ENCODE measurements at regions not wholly inside any gene's neighbourhood (a gene's known extent, or its start where the extent isn't known, plus 50 kb on each side); places are given as distances from the start of the nearest gene placed in this dataset.
"Not testable (repeated sequence)": the region's sequence is repeated elsewhere in the genome, so short reads cannot be mapped to it uniquely, and the experiment has no call there.

DNA sequence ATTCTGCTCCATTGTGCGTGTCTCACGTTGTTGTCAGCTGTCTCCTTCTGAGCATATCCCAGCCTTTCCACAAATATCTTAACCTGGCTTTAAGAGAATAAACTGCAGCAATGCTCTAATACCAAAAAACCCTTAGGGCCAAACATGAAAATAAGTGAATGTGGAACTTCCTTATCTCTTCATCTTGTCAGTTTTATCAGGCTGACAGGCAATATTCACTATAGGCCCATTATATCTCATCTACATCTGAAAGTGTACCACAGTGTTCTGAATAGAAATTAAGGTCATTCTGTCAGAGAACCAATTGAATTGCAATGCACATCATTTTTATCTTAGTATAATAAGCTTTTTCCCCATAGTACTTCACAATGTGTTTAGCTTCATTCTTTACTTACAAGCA, 933.1 kb upstream of the FBXO33 start:
- H3K4me1 ChIP-seq (ENCODE audit: control insufficient read depth in 1 of 2, insufficient read depth in 2 of 2, low read length in 2 of 2): no peaks in the 10 kb centered on the region
- no peak for ATAC-seq
- no peaks in the 10 kb centered on the region for H3K27me3 ChIP-seq (ENCODE audit: insufficient read depth, low read length)
- no peaks in the 10 kb centered on the region for H3K9me3 ChIP-seq (ENCODE audit: control insufficient read depth in 1 of 2, insufficient read depth in 1 of 2, low read depth in 1 of 2, low read length in 2 of 2)
- no peaks in the 10 kb centered on the region for H3K36me3 ChIP-seq (ENCODE audit: control insufficient read depth in 1 of 2, insufficient read depth in 2 of 2, low read length in 2 of 2)
- H3K79me2 ChIP-seq (ENCODE audit: insufficient read depth, low read length): no peaks in the 10 kb centered on the region
- no TSS peak for BruUV-seq (replicated peaks)
- intact Hi-C loops (cut with micrococcal nuclease): no loop called here
- no peak overlapping the region for H3K27ac ChIP-seq (ENCODE audit: low read depth, low read length)
- POLR2A ChIA-PET: no interaction called here
- H3K9ac ChIP-seq (ENCODE audit: low read length): no peak overlapping the region
- CTCF ChIA-PET: no interaction called here
- H3K4me3 ChIP-seq (replicated peaks in 1 of 2; ENCODE audit: low read depth in 1 of 2, low read length in 2 of 2): no peak overlapping the region
- TF ChIP-seq POLR2AphosphoS5 (IDR thresholded peaks at IDR 0.05; ENCODE audit: low read depth, low read length): no peak
- DNase-seq (ENCODE audit: low read depth, low spot score): no peak
- RAD21 ChIA-PET (ENCODE audit: low non-redundant PET in 1 of 2, low total read pairs in 2 of 2, uncharacterized antibody in 2 of 2, unreplicated experiment in 2 of 2): no interaction called here
- H2AFZ ChIP-seq (ENCODE audit: low read depth, low read length, poor library complexity, severe bottlenecking): no peak overlapping the region
- no peaks in the 10 kb centered on the region for H4K20me1 ChIP-seq (ENCODE audit: insufficient read depth)
- H3K9me2 ChIP-seq (ENCODE audit: insufficient read depth): no peaks in the 10 kb centered on the region
- no peak overlapping the region for H3K4me2 ChIP-seq (ENCODE audit: low read length)

DNA sequence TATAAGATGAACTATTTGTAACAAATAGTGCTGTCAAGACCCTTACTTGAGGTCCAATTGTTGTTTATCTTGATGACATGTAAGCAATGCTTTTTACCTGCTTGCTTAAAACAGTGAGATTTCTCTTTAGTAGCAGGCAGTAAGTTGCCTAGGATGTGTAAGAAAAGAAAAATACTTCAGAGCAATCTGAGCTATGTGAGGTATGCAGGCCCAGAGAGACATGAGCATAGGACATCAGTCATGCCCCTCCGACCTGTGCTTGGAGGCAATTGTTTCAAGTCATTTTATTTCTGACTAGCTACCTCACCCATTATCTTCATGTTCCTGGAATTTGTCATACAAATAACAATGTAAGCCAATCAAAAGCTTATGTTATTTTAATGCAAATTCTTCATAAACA, 930.6 kb upstream of the FBXO33 start:
- Histone ChIP-seq H3K27ac (ENCODE audit: low read depth, low read length) (no peak overlapping the region), H4K20me1 (ENCODE audit: insufficient read depth) (no peaks in the 10 kb centered on the region), H2AFZ (ENCODE audit: low read depth, low read length, poor library complexity, severe bottlenecking) (no peak overlapping the region), H3K27me3 (ENCODE audit: insufficient read depth, low read length) (no peaks in the 10 kb centered on the region), H3K79me2 (ENCODE audit: insufficient read depth, low read length) (no peaks in the 10 kb centered on the region), H3K9me2 (ENCODE audit: insufficient read depth) (no peaks in the 10 kb centered on the region), H3K36me3 (ENCODE audit: control insufficient read depth in 1 of 2, insufficient read depth in 2 of 2, low read length in 2 of 2) (no peaks in the 10 kb centered on the region), H3K9me3 (ENCODE audit: control insufficient read depth in 1 of 2, insufficient read depth in 1 of 2, low read depth in 1 of 2, low read length in 2 of 2) (no peaks in the 10 kb centered on the region), H3K4me2 (ENCODE audit: low read length) (no peak overlapping the region), H3K4me3 (replicated peaks in 1 of 2; ENCODE audit: low read depth in 1 of 2, low read length in 2 of 2) (no peak overlapping the region), H3K9ac (ENCODE audit: low read length) (no peak overlapping the region), H3K4me1 (ENCODE audit: control insufficient read depth in 1 of 2, insufficient read depth in 2 of 2, low read length in 2 of 2) (no peaks in the 10 kb centered on the region)
- POLR2A ChIA-PET: no interaction called here
- no peak for ATAC-seq
- CTCF ChIA-PET: no interaction called here
- TF ChIP-seq YY1 (IDR thresholded peaks at IDR 0.05; ENCODE audit: extremely low read depth, insufficient replicate concordance, low read depth, low read length): no peak
- DNase-seq (ENCODE audit: low read depth, low spot score): no peak
- intact Hi-C loops (cut with micrococcal nuclease): no loop called here
- RAD21 ChIA-PET (ENCODE audit: low non-redundant PET in 1 of 2, low total read pairs in 2 of 2, uncharacterized antibody in 2 of 2, unreplicated experiment in 2 of 2): no interaction called here
- BruUV-seq (replicated peaks): no TSS peak

DNA sequence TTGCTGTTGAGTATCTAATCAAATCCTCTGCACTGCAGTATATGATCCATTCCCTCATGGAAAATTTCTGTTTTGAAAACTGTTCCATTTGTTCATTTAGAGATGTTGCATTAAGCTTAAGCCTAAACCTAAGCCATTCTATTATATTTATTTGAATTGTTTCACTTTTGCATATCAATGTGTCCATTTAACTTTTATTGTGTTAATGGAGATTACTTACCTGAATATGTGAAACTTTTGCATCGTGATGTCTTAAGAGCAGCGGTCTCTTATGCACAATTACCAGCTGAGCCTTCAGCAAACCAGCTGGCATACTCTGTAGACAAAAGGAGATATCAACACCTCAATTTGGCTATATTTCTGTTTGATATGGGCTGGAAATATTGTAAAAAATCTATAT, 922.5 kb upstream of the FBXO33 start:
- ChIA-PET CTCF (no interaction called here), POLR2A (no interaction called here), RAD21 (ENCODE audit: low non-redundant PET in 1 of 2, low total read pairs in 2 of 2, uncharacterized antibody in 2 of 2, unreplicated experiment in 2 of 2) (no interaction called here)
- H3K9me2 ChIP-seq (ENCODE audit: insufficient read depth): no peaks in the 10 kb centered on the region
- H3K27ac ChIP-seq (ENCODE audit: low read depth, low read length): no peak overlapping the region
- H3K4me3 ChIP-seq (replicated peaks in 1 of 2; ENCODE audit: low read depth in 1 of 2, low read length in 2 of 2): no peak overlapping the region
- no peak overlapping the region for H3K4me2 ChIP-seq (ENCODE audit: low read length)
- H3K9me3 ChIP-seq (ENCODE audit: control insufficient read depth in 1 of 2, insufficient read depth in 1 of 2, low read depth in 1 of 2, low read length in 2 of 2): no peaks in the 10 kb centered on the region
- H3K36me3 ChIP-seq (ENCODE audit: control insufficient read depth in 1 of 2, insufficient read depth in 2 of 2, low read length in 2 of 2): no peaks in the 10 kb centered on the region
- no peak overlapping the region for H3K9ac ChIP-seq (ENCODE audit: low read length)
- H3K79me2 ChIP-seq (ENCODE audit: insufficient read depth, low read length): no peaks in the 10 kb centered on the region
- H3K4me1 ChIP-seq (ENCODE audit: control insufficient read depth in 1 of 2, insufficient read depth in 2 of 2, low read length in 2 of 2): no peaks in the 10 kb centered on the region
- TF ChIP-seq CBX3 (IDR thresholded peaks at IDR 0.05; ENCODE audit: low read depth) (no peak), FOSL1 (IDR thresholded peaks at IDR 0.05; ENCODE audit: low read depth) (no peak), EGR1 (IDR thresholded peaks at IDR 0.05; ENCODE audit: low read depth) (no peak), JUND (IDR thresholded peaks at IDR 0.05) (no peak)
- TF ChIP-seq, protein P1, sequence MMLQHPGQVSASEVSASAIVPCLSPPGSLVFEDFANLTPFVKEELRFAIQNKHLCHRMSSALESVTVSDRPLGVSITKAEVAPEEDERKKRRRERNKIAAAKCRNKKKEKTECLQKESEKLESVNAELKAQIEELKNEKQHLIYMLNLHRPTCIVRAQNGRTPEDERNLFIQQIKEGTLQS (IDR thresholded peaks at IDR 0.05): no peak
- no peak for ATAC-seq
- no peaks in the 10 kb centered on the region for H4K20me1 ChIP-seq (ENCODE audit: insufficient read depth)
- no peak for DNase-seq (ENCODE audit: low read depth, low spot score)
- intact Hi-C loops (cut with micrococcal nuclease): no loop called here
- no TSS peak for BruUV-seq (replicated peaks)
- H2AFZ ChIP-seq (ENCODE audit: low read depth, low read length, poor library complexity, severe bottlenecking): no peak overlapping the region
- no peaks in the 10 kb centered on the region for H3K27me3 ChIP-seq (ENCODE audit: insufficient read depth, low read length)

DNA sequence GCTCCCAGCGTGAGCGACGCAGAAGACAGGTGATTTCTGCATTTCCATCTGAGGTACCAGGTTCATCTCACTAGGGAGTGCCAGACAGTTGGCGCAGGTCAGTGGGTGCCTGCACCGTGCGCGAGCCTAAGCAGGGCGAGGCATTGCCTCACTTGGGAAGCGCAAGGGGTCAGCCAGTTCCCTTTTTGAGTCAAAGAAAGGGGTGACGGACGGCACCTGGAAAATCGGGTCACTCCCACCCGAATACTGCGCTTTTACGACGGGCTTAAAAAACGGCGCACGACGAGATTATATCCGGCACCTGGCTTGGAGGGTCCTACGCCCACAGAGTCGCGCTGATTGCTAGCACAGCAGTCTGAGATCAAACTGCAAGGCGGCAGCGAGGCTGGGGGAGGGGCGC, 915.9 kb upstream of the FBXO33 start:
- H3K9me3 ChIP-seq (ENCODE audit: control insufficient read depth in 1 of 2, insufficient read depth in 1 of 2, low read depth in 1 of 2, low read length in 2 of 2); H3K9me2 ChIP-seq (ENCODE audit: insufficient read depth); intact Hi-C loops (cut with micrococcal nuclease); H3K36me3 ChIP-seq (ENCODE audit: control insufficient read depth in 1 of 2, insufficient read depth in 2 of 2, low read length in 2 of 2); CTCF ChIA-PET; H4K20me1 ChIP-seq (ENCODE audit: insufficient read depth); H3K27me3 ChIP-seq (ENCODE audit: insufficient read depth, low read length); DNase-seq (ENCODE audit: low read depth, low spot score); H3K4me1 ChIP-seq (ENCODE audit: control insufficient read depth in 1 of 2, insufficient read depth in 2 of 2, low read length in 2 of 2); RAD21 ChIA-PET (ENCODE audit: low non-redundant PET in 1 of 2, low total read pairs in 2 of 2, uncharacterized antibody in 2 of 2, unreplicated experiment in 2 of 2); BruUV-seq (replicated peaks); POLR2A ChIA-PET; H2AFZ ChIP-seq (ENCODE audit: low read depth, low read length, poor library complexity, severe bottlenecking); H3K79me2 ChIP-seq (ENCODE audit: insufficient read depth, low read length): not testable (repeated sequence)
- peak overlapping the region; percentile 71 for H3K9ac ChIP-seq (ENCODE audit: low read length)
- H3K4me3 ChIP-seq (replicated peaks in 1 of 2; ENCODE audit: low read depth in 1 of 2, low read length in 2 of 2): peak overlapping the region; percentile 44 to 73
- ATAC-seq: peak; percentile 34
- peak overlapping the region; percentile 45 for H3K27ac ChIP-seq (ENCODE audit: low read depth, low read length)
- H3K4me2 ChIP-seq (ENCODE audit: low read length): peak overlapping the region; percentile 76
